Spleen (tissue), 11 donors: ENCODE measurements at regions not wholly inside any gene's neighbourhood (a gene's known extent, or its start where the extent isn't known, plus 50 kb on each side); places are given as distances from the start of the nearest gene placed in this dataset.

Experiments used
- DNase-seq: peaks from one replicate; pipeline ENCODE4 v3.0.0-alpha.2; 2020
- H3K27ac ChIP-seq, 8 donors: fragments of 200-600 bp; sonication (generic) in 7 of 8; 1 replicate in 4 of 8; 2 replicates in 4 of 8; pipeline versions ENCODE4 v1.5.0 to v1.8.0; 2016 to 2021; ENCODE audit warnings: inconsistent platforms in 4 of 8, mild to moderate bottlenecking in 4 of 8, moderate library complexity in 1 of 8
- H3K27me3 ChIP-seq, 7 donors: fragments of 200-600 bp; sonication (generic) in 6 of 7; replicated peaks in 1 of 7; 1 replicate in 4 of 7; 2 replicates in 3 of 7; pipeline versions ENCODE4 v1.5.0 to v1.8.0; 2016 to 2021; ENCODE audit warnings: inconsistent platforms in 3 of 7, mild to moderate bottlenecking in 1 of 7
- H3K36me3 ChIP-seq, 6 donors: fragments of 200-600 bp; sonication (generic) in 5 of 6; 1 replicate in 4 of 6; 2 replicates in 2 of 6; pipeline versions ENCODE4 v1.5.0 to v1.8.0; 2016 to 2021; ENCODE audit warnings: inconsistent platforms in 2 of 6
- H3K4me1 ChIP-seq, 6 donors: fragments of 200-600 bp; sonication (generic) in 5 of 6; 1 replicate in 3 of 6; 2 replicates in 3 of 6; pipeline versions ENCODE4 v1.5.0 to v1.8.0; 2016 to 2021; ENCODE audit warnings: inconsistent platforms in 3 of 6
- H3K4me3 ChIP-seq, 8 donors: fragments of 200-600 bp; sonication (generic) in 7 of 8; 1 replicate in 4 of 8; 2 replicates in 4 of 8; pipeline versions ENCODE4 v1.5.0 to v1.8.0; 2016 to 2021; ENCODE audit warnings: inconsistent platforms in 4 of 8, mild to moderate bottlenecking in 4 of 8, moderate library complexity in 2 of 8
- H3K9me3 ChIP-seq, 8 donors: fragments of 200-600 bp; sonication (generic) in 7 of 8; 1 replicate in 4 of 8; 2 replicates in 4 of 8; pipeline versions ENCODE4 v1.5.0 to v1.8.0; 2016 to 2021; ENCODE audit warnings: inconsistent platforms in 4 of 8
- POLR2A ChIP-seq, 3 donors: fragments of 450-650 bp; IDR thresholded peaks; one replicate each; pipeline ENCODE4 v1.5.1; 2017; ENCODE audit warnings: antibody characterized with exemption in 3 of 3, mild to moderate bottlenecking in 1 of 3
- POLR2AphosphoS5 ChIP-seq, 3 donors: sonication (generic); formaldehyde crosslinking; IDR thresholded peaks; one replicate each; pipeline ENCODE4 v1.5.1; 2017; ENCODE audit warnings: antibody characterized with exemption in 3 of 3
- WGBS, 5 donors: extraction: QIAGEN DNeasy Blood & Tissue Kit in 3 of 5; methylation state at CpG; one replicate each; pipeline versions ENCODE4 v1.1.5 to v1.1.7; 2013 to 2018; 5-methylcytosine and 5-hydroxymethylcytosine counted together
- intact Hi-C: fragments of 100-400 bp; cut with DNase I; formaldehyde crosslinking; loops from one replicate; pipeline ENCODE4 v1.15.0; 2023; ENCODE audit warnings: low total_unique reads
- TF ChIP-seq, protein P1 (sequence below), 11 experiments: fragments of 200-600 bp in 7 of 11; fragments of 450-650 bp in 4 of 11; sonication (generic) in 4 of 11; IDR thresholded peaks in 8 of 11; conservative IDR thresholded peaks in 3 of 11; 1 replicate in 7 of 11; 2 replicates in 4 of 11; pipeline versions ENCODE4 v1.4.0 to v1.8.0; 2016 to 2021; ENCODE audit warnings: antibody characterized with exemption in 11 of 11, inconsistent platforms in 4 of 11, mild to moderate bottlenecking in 1 of 11
- donor health status: healthy with polysubstance abuse.
- donor health status: DM: no; HTN: no; CAD: no; lungs with moderate emphysema.
- donor health status: DM: no; HTN: no; CAD: no.
- donor health status: Bipolar disorder and iron deficiency.
- donor health status: healthy.
- donor health status: DM: no; HTN: no; CAD: no.
- donor health status: DM: yes; HTN: yes; CAD: no.

DNA sequence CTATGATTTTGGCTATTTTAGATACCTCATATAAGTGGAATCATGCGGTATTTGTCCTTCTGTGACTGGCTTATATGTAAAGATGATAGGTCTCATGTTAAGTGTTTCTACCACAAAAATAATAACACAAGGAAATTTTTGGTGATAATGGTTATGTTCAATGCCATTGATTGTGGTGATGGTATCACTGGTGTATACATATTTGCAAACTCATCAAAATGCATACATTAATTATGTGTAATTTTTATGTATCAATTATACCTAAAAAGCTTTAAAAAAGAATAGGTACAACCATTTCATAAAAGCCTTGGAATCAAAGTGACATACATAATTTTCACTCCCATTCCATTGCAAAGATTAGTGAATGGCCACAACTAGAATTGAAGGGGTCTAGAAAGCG lies 178.3 kb upstream of the FMR1 start:
- Histone ChIP-seq H3K4me1 (no peaks in the 10 kb centered on the region), H3K27me3 (no peaks in the 10 kb centered on the region), H3K36me3 (no peaks in the 10 kb centered on the region), H3K27ac (no peak overlapping the region), H3K4me3 (no peak overlapping the region), H3K9me3 (no peaks in the 10 kb centered on the region)
- TF ChIP-seq, protein P1, sequence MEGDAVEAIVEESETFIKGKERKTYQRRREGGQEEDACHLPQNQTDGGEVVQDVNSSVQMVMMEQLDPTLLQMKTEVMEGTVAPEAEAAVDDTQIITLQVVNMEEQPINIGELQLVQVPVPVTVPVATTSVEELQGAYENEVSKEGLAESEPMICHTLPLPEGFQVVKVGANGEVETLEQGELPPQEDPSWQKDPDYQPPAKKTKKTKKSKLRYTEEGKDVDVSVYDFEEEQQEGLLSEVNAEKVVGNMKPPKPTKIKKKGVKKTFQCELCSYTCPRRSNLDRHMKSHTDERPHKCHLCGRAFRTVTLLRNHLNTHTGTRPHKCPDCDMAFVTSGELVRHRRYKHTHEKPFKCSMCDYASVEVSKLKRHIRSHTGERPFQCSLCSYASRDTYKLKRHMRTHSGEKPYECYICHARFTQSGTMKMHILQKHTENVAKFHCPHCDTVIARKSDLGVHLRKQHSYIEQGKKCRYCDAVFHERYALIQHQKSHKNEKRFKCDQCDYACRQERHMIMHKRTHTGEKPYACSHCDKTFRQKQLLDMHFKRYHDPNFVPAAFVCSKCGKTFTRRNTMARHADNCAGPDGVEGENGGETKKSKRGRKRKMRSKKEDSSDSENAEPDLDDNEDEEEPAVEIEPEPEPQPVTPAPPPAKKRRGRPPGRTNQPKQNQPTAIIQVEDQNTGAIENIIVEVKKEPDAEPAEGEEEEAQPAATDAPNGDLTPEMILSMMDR (IDR thresholded peaks at IDR 0.05 in 8 of 11, conservative IDR thresholded peaks at IDR 0.05 in 3 of 11) = no peak
- TF ChIP-seq POLR2AphosphoS5 (IDR thresholded peaks at IDR 0.05) = no peak
- no peak for TF ChIP-seq POLR2A (IDR thresholded peaks at IDR 0.05)
- WGBS, 5 donors = 68 to 91% (median 78%) methylated on average over 2 of the region's 2 CpGs
- intact Hi-C loops = no loop called here
- DNase-seq = no peak

GRCh38 chrX:147735364-147735763 lies 176.4 kb upstream of the FMR1 start:
- Histone ChIP-seq H3K4me1 (no peaks in the 10 kb centered on the region), H3K4me3 (no peak overlapping the region), H3K36me3 (no peaks in the 10 kb centered on the region), H3K27ac (no peak overlapping the region), H3K9me3 (no peaks in the 10 kb centered on the region), H3K27me3 (no peaks in the 10 kb centered on the region)
- intact Hi-C loops = no loop called here
- DNase-seq = no peak
- TF ChIP-seq, protein P1 (IDR thresholded peaks at IDR 0.05 in 8 of 11, conservative IDR thresholded peaks at IDR 0.05 in 3 of 11) = no peak
- TF ChIP-seq POLR2A (IDR thresholded peaks at IDR 0.05) (no peak), POLR2AphosphoS5 (IDR thresholded peaks at IDR 0.05) (no peak)

- H3K9me3 ChIP-seq = no peaks in the 10 kb centered on the region
- TF ChIP-seq POLR2AphosphoS5 (IDR thresholded peaks at IDR 0.05) = no peak
- TF ChIP-seq, protein P1 (IDR thresholded peaks at IDR 0.05 in 8 of 11, conservative IDR thresholded peaks at IDR 0.05 in 3 of 11) = no peak
- TF ChIP-seq POLR2A (IDR thresholded peaks at IDR 0.05) = no peak
- no peak overlapping the region for H3K4me3 ChIP-seq
- no peak overlapping the region for H3K27ac ChIP-seq
- no peaks in the 10 kb centered on the region for H3K36me3 ChIP-seq
- intact Hi-C loops = no loop called here
- H3K4me1 ChIP-seq = no peaks in the 10 kb centered on the region
- WGBS, 5 donors = 33 to 71% (median 64%) methylated on average over 5 of the region's 5 CpGs
- no peaks in the 10 kb centered on the region for H3K27me3 ChIP-seq
- no peak for DNase-seq
Measured at GRCh38 chrX:147736045-147736444, 175.7 kb upstream of the FMR1 start.

- H3K36me3 ChIP-seq = no peaks in the 10 kb centered on the region
- H3K27me3 ChIP-seq = no peaks in the 10 kb centered on the region
- H3K4me3 ChIP-seq = no peak overlapping the region
- DNase-seq = no peak
- intact Hi-C loops = no loop called here
- H3K4me1 ChIP-seq = no peaks in the 10 kb centered on the region
- H3K9me3 ChIP-seq = no peaks in the 10 kb centered on the region
- WGBS, 5 donors = 52 to 78% (median 74%) methylated on average over 3 of the region's 3 CpGs
- H3K27ac ChIP-seq = no peak overlapping the region
- TF ChIP-seq POLR2A (IDR thresholded peaks at IDR 0.05) (no peak), POLR2AphosphoS5 (IDR thresholded peaks at IDR 0.05) (no peak)
- TF ChIP-seq, protein P1 (IDR thresholded peaks at IDR 0.05 in 8 of 11, conservative IDR thresholded peaks at IDR 0.05 in 3 of 11) = no peak
Measured at GRCh38 chrX:147737690-147738089, 174.0 kb upstream of the FMR1 start.
